ENCODE measurements at regions not wholly inside any gene's neighbourhood (a gene's known extent, or its start where the extent isn't known, plus 50 kb on each side); places are given as distances from the start of the nearest gene placed in this dataset.

DNA sequence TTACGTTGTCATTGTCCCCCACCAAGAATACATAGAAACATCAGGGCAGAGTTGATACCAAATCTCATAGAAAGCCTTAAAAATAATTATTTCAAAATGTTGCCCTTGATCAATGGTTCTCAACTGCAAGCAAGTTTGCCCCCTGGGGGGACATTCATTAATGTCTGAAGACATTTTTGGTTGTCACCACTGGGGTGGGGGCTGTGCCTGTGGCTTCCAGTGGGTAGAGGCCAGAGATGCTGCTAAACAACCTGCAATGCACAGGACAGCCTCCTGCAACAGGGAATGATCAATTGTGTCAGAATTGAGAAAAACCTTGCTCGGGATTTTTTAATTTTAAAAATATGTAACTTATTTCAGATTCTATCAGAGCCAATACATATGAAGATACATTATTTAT is 130.6 kb upstream of the DOK5 start:
- no peak for TF ChIP-seq ISL2 (CRISPR knock-in tag; IDR thresholded peaks at IDR 0.05)
- no peak for TF ChIP-seq POLR2A (IDR thresholded peaks at IDR 0.05; ENCODE audit: insufficient read depth in 1 of 2, low read depth in 2 of 2, low read length in 2 of 2)
- TF ChIP-seq TAF15 (IDR thresholded peaks at IDR 0.05; ENCODE audit: low read depth, low read length, poor library complexity, severe bottlenecking), result no peak
- TF ChIP-seq, protein P1, sequence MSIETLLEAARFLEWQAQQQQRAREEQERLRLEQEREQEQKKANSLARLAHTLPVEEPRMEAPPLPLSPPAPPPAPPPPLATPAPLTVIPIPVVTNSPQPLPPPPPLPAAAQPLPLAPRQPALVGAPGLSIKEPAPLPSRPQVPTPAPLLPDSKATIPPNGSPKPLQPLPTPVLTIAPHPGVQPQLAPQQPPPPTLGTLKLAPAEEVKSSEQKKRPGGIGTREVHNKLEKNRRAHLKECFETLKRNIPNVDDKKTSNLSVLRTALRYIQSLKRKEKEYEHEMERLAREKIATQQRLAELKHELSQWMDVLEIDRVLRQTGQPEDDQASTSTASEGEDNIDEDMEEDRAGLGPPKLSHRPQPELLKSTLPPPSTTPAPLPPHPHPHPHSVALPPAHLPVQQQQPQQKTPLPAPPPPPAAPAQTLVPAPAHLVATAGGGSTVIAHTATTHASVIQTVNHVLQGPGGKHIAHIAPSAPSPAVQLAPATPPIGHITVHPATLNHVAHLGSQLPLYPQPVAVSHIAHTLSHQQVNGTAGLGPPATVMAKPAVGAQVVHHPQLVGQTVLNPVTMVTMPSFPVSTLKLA (IDR thresholded peaks at IDR 0.05), result no peak
